ENCODE measurements at regions not wholly inside any gene's neighbourhood (a gene's known extent, or its start where the extent isn't known, plus 50 kb on each side); places are given as distances from the start of the nearest gene placed in this dataset.

GRCh38 chr21:14875704-14876523, 188.9 kb downstream of the NRIP1 start:
- ChIA-PET POLR2A (no interaction called here), CTCF (interaction anchor here (0.8 kb wide), 1 partner anchor 74 kb away, joined by 3 read pairs; no protein-coding TSS in a partner anchor)
- Histone ChIP-seq H2AFZ (ENCODE audit: low read depth) (no peak overlapping the region), H3K4me2 (no peak overlapping the region), H4K20me1 (ENCODE audit: insufficient read depth) (no peaks in the 10 kb centered on the region), H3K9ac (no peak overlapping the region), H3K79me2 (ENCODE audit: insufficient read depth) (no peaks in the 10 kb centered on the region), H3K9me2 (no peaks in the 10 kb centered on the region), H3K27me3 (ENCODE audit: insufficient read depth) (0 out of 2 replicates have a peak, but pooled peaks cover 5% of the 10 kb centered on the region), H3K27ac (ENCODE audit: low read depth in 2 of 2, low read length in 1 of 2) (no peak overlapping the region), H3K4me1 (ENCODE audit: control insufficient read depth in 1 of 2, insufficient read depth in 2 of 2, low read depth in 1 of 2, low read length in 1 of 2) (no peaks in the 10 kb centered on the region; a peak in 1 of 4 replicates), H3F3A (replicated peaks; ENCODE audit: insufficient read depth) (no peaks in the 10 kb centered on the region), H3K9me3 (no peaks in the 10 kb centered on the region), H3K36me3 (replicated peaks in 1 of 2; ENCODE audit: control insufficient read depth in 1 of 2, insufficient read depth in 2 of 2, low read length in 1 of 2) (no peaks in the 10 kb centered on the region), H3K4me3 (ENCODE audit: low read depth in 2 of 2, low read length in 1 of 2) (no peak overlapping the region)
- 18% methylated on average over 8 of the region's 8 CpGs for WGBS (ENCODE audit: low lambda C conversion rate)
- no peak for DNase-seq
- TF ChIP-seq MXI1 (IDR thresholded peaks at IDR 0.05; ENCODE audit: low read depth, low read length) (no peak), MEF2A (IDR thresholded peaks at IDR 0.05; ENCODE audit: borderline replicate concordance, low read depth) (no peak), GABPA (IDR thresholded peaks at IDR 0.05; ENCODE audit: low read depth) (no peak), EP300 (IDR thresholded peaks at IDR 0.05; ENCODE audit: borderline replicate concordance in 1 of 2, low read depth in 1 of 2, low read length in 1 of 2) (no peak), TCF12 (IDR thresholded peaks at IDR 0.05) (no peak), CTCF (IDR thresholded peaks at IDR 0.05) (no peak), GATA2 (CRISPR knock-in tag; IDR thresholded peaks at IDR 0.05) (no peak), ELF1 (IDR thresholded peaks at IDR 0.05) (no peak)

- 5% methylated on average over 1 of the region's 1 CpG for WGBS (ENCODE audit: low lambda C conversion rate)
- no peaks in the 10 kb centered on the region for H3K9me3 ChIP-seq
- ChIA-PET POLR2A (no interaction called here), CTCF (no interaction called here)
- no peaks in the 10 kb centered on the region for H3F3A ChIP-seq (replicated peaks; ENCODE audit: insufficient read depth)
- H3K79me2 ChIP-seq (ENCODE audit: insufficient read depth) = no peaks in the 10 kb centered on the region
- no peak for DNase-seq
- H3K27me3 ChIP-seq (ENCODE audit: insufficient read depth) = 0 out of 2 replicates have a peak, but pooled peaks cover 4% of the 10 kb centered on the region
- H3K36me3 ChIP-seq (replicated peaks in 1 of 2; ENCODE audit: control insufficient read depth in 1 of 2, insufficient read depth in 2 of 2, low read length in 1 of 2) = no peaks in the 10 kb centered on the region
- no peak overlapping the region for H2AFZ ChIP-seq (ENCODE audit: low read depth)
- TF ChIP-seq USF1 (IDR thresholded peaks at IDR 0.05; ENCODE audit: borderline replicate concordance, low read depth) (no peak), USF2 (IDR thresholded peaks at IDR 0.05; ENCODE audit: borderline replicate concordance, low read depth, low read length) (no peak), TEAD4 (IDR thresholded peaks at IDR 0.05; ENCODE audit: borderline replicate concordance, insufficient read depth) (no peak), FOSL2 (IDR thresholded peaks at IDR 0.05; ENCODE audit: borderline replicate concordance, low read depth) (no peak), TCF12 (IDR thresholded peaks at IDR 0.05) (no peak), NFIC (IDR thresholded peaks at IDR 0.05; ENCODE audit: borderline replicate concordance) (no peak), JUND (IDR thresholded peaks at IDR 0.05) (no peak), CTCF (IDR thresholded peaks at IDR 0.05) (no peak), EZH2phosphoT487 (IDR thresholded peaks at IDR 0.05; ENCODE audit: borderline replicate concordance, low read depth) (no peak), RAD21 (IDR thresholded peaks at IDR 0.05; ENCODE audit: low read length) (no peak), CHD2 (IDR thresholded peaks at IDR 0.05; ENCODE audit: low read length, partially characterized antibody) (no peak), SMC3 (IDR thresholded peaks at IDR 0.05; ENCODE audit: low read depth, low read length) (no peak)
- H4K20me1 ChIP-seq (ENCODE audit: insufficient read depth) = no peaks in the 10 kb centered on the region
- H3K4me2 ChIP-seq = no peak overlapping the region
- H3K9ac ChIP-seq = no peak overlapping the region
- H3K4me1 ChIP-seq (ENCODE audit: control insufficient read depth in 1 of 2, insufficient read depth in 2 of 2, low read depth in 1 of 2, low read length in 1 of 2) = no peaks in the 10 kb centered on the region; a peak in 1 of 4 replicates
- no peak overlapping the region for H3K4me3 ChIP-seq (ENCODE audit: low read depth in 2 of 2, low read length in 1 of 2)
- H3K9me2 ChIP-seq = no peaks in the 10 kb centered on the region
- no peak overlapping the region for H3K27ac ChIP-seq (ENCODE audit: low read depth in 2 of 2, low read length in 1 of 2)
Measured at GRCh38 chr21:14875186-14875585, 189.6 kb downstream of the NRIP1 start.

Measured in SK-N-SH (cell line).